HCT116 (cell line): ENCODE measurements at regions not wholly inside any gene's neighbourhood (a gene's known extent, or its start where the extent isn't known, plus 50 kb on each side); places are given as distances from the start of the nearest gene placed in this dataset.

ENCODE experiments used
- ATAC-seq: fragments of 200-7000 bp; cut with Tn5 transposase; 2 replicates; pipeline ENCODE4 v1.9.1; 2020; ENCODE audit warnings: mild to moderate bottlenecking, moderate library complexity
- BruUV-seq: library from RNA; stranded (reverse); fragments of 400-500 nt; replicated peaks from 2 replicates; lab custom pipeline; 2021; lab: Mats Ljungman, UMichigan
- CTCF ChIA-PET: fragments of 300-600 bp; sonication (Branson Sonifier 250); formaldehyde crosslinking; loops from one replicate; lab custom pipeline; 2021; ENCODE audit warnings: antibody characterized with exemption; lab: Charles Lee
- POLR2A ChIA-PET: fragments of 300-600, 350-600 bp; sonication (Branson Sonifier 250); formaldehyde crosslinking; loops from one replicate; lab custom pipeline; 2021; ENCODE audit warnings: antibody characterized with exemption; lab: Charles Lee
- RAD21 ChIA-PET, 2 experiments: fragments of 300-600 bp; sonication (Branson Sonifier 250); formaldehyde crosslinking; loops; one replicate each; lab custom pipeline; 2023; ENCODE audit warnings: low total read pairs in 2 of 2; ENCODE audit not compliant: uncharacterized antibody in 2 of 2, unreplicated experiment in 2 of 2, low non-redundant PET in 1 of 2; lab: Charles Lee
- DNase-seq: peaks from one replicate; pipeline ENCODE4 v3.0.0-alpha.2; 2010; ENCODE audit warnings: low read depth, low spot score
- H2AFZ ChIP-seq: fragments of 200-600 bp; shearing (Covaris generic), sonication (generic); 2 replicates; pipeline ENCODE4 v1.6.1; 2017; ENCODE audit warnings: low read depth, mixed run types, mixed read lengths, antibody characterized with exemption, low read length; ENCODE audit not compliant: poor library complexity, severe bottlenecking
- H3K27ac ChIP-seq: 2 replicates; pipeline ENCODE4 v1.5.1; 2012; ENCODE audit warnings: low read depth, low read length
- H3K27me3 ChIP-seq: fragments of 200-600 bp; sonication (generic); 2 replicates; pipeline ENCODE4 v1.6.1; 2016; ENCODE audit warnings: mixed run types, low read length, mixed read lengths; ENCODE audit not compliant: insufficient read depth
- H3K36me3 ChIP-seq, 2 experiments: fragments of 200-500 bp in 1 of 2; fragments of 200-600 bp in 1 of 2; sonication (Bioruptor generic) in 1 of 2; sonication (generic) in 1 of 2; 2 replicates each; pipeline versions ENCODE4 v1.5.1 to v1.6.1; 2014 to 2016; ENCODE audit warnings: low read length in 2 of 2, inconsistent platforms in 1 of 2, mixed read lengths in 1 of 2, mixed run types in 1 of 2; ENCODE audit not compliant: insufficient read depth in 2 of 2, control insufficient read depth in 1 of 2
- H3K4me1 ChIP-seq, 2 experiments: fragments of 200-600 bp in 1 of 2; sonication (generic) in 1 of 2; 2 replicates each; pipeline versions ENCODE4 v1.5.1 to v1.6.1; 2012 to 2017; ENCODE audit warnings: low read length in 2 of 2, inconsistent platforms in 1 of 2, mild to moderate bottlenecking in 1 of 2, mixed read lengths in 1 of 2, mixed run types in 1 of 2, moderate library complexity in 1 of 2; ENCODE audit not compliant: insufficient read depth in 2 of 2, control insufficient read depth in 1 of 2
- H3K4me2 ChIP-seq: fragments of 200-600 bp; sonication (generic); 2 replicates; pipeline ENCODE4 v1.6.1; 2017; ENCODE audit warnings: mixed run types, low read length, mixed read lengths
- H3K4me3 ChIP-seq, 2 experiments: fragments of 200-600 bp in 1 of 2; sonication (generic) in 1 of 2; replicated peaks in 1 of 2; 2 replicates each; pipeline ENCODE4 v1.5.1; 2011 to 2016; ENCODE audit warnings: low read length in 2 of 2, control low read depth in 1 of 2, low read depth in 1 of 2, mild to moderate bottlenecking in 1 of 2, mixed read lengths in 1 of 2, mixed run types in 1 of 2
- H3K79me2 ChIP-seq: fragments of 200-600 bp; sonication (generic); 2 replicates; pipeline ENCODE4 v1.6.1; 2017; ENCODE audit warnings: mild to moderate bottlenecking, mixed run types, low read length, moderate library complexity, mixed read lengths; ENCODE audit not compliant: insufficient read depth
- H3K9ac ChIP-seq: fragments of 200-600 bp; sonication (generic); 2 replicates; pipeline ENCODE4 v1.6.1; 2016; ENCODE audit warnings: low read length, mixed read lengths
- H3K9me2 ChIP-seq: fragments of 200-600 bp; sonication (generic), shearing (Covaris generic); 2 replicates; pipeline ENCODE4 v1.6.1; 2017; ENCODE audit warnings: mixed run types, mild to moderate bottlenecking, moderate library complexity; ENCODE audit not compliant: insufficient read depth
- H3K9me3 ChIP-seq, 2 experiments: fragments of 200-500 bp in 1 of 2; fragments of 200-600 bp in 1 of 2; sonication (Bioruptor generic) in 1 of 2; sonication (generic) in 1 of 2; 2 replicates each; pipeline ENCODE4 v1.6.1; 2014 to 2017; ENCODE audit warnings: low read length in 2 of 2, mixed read lengths in 2 of 2, inconsistent platforms in 1 of 2, low read depth in 1 of 2, mild to moderate bottlenecking in 1 of 2, mixed run types in 1 of 2, moderate library complexity in 1 of 2; ENCODE audit not compliant: control insufficient read depth in 1 of 2, insufficient read depth in 1 of 2
- H4K20me1 ChIP-seq: fragments of 200-600 bp; sonication (generic), shearing (Covaris generic); 2 replicates; pipeline ENCODE4 v1.6.1; 2017; ENCODE audit warnings: mixed run types, mild to moderate bottlenecking, moderate library complexity; ENCODE audit not compliant: insufficient read depth
- ATF3 ChIP-seq: IDR thresholded peaks from 2 replicates; pipeline ENCODE4 v1.6.1; 2012
- CBX3 ChIP-seq: IDR thresholded peaks from 2 replicates; pipeline ENCODE4 v1.6.1; 2012; ENCODE audit warnings: low read depth
- ELF1 ChIP-seq: IDR thresholded peaks from 2 replicates; pipeline ENCODE4 v1.6.1; 2012; ENCODE audit warnings: low read depth, borderline replicate concordance
- EZH2 ChIP-seq: fragments of 200-600 bp; sonication (generic); IDR thresholded peaks from 2 replicates; pipeline ENCODE4 v1.6.1; 2017; ENCODE audit warnings: antibody characterized with exemption, mixed run types
- EZH2phosphoT487 ChIP-seq: fragments of 200-600 bp; IDR thresholded peaks from 2 replicates; pipeline ENCODE4 v1.6.1; 2018; ENCODE audit warnings: antibody characterized with exemption, borderline replicate concordance
- POLR2A ChIP-seq: IDR thresholded peaks from 2 replicates; pipeline ENCODE4 v1.7.0; 2011; ENCODE audit warnings: borderline replicate concordance; ENCODE audit not compliant: insufficient read depth, insufficient read length; ENCODE audit errors: extremely low read depth
- POLR2AphosphoS5 ChIP-seq: IDR thresholded peaks from 2 replicates; pipeline ENCODE4 v1.6.1; 2011; ENCODE audit warnings: mild to moderate bottlenecking, low read depth, low read length, moderate library complexity
- RAD21 ChIP-seq: IDR thresholded peaks from 2 replicates; pipeline ENCODE4 v1.6.1; 2012; ENCODE audit warnings: low read depth, mild to moderate bottlenecking
- SIN3A ChIP-seq: IDR thresholded peaks from 2 replicates; pipeline ENCODE4 v1.6.1; 2012; ENCODE audit warnings: low read depth
- SP1 ChIP-seq: IDR thresholded peaks from 2 replicates; pipeline ENCODE4 v1.6.1; 2012; ENCODE audit warnings: low read depth
- TCF7L2 ChIP-seq: IDR thresholded peaks from 2 replicates; pipeline ENCODE4 v1.7.0; 2011; ENCODE audit warnings: borderline replicate concordance, inconsistent platforms; ENCODE audit not compliant: insufficient read depth, insufficient read length; ENCODE audit errors: extremely low read depth
- YY1 ChIP-seq: IDR thresholded peaks from 2 replicates; pipeline ENCODE4 v1.6.1; 2011; ENCODE audit warnings: low read length, low read depth, moderate library complexity, mild to moderate bottlenecking; ENCODE audit not compliant: insufficient replicate concordance; ENCODE audit errors: extremely low read depth
- ZBTB33 ChIP-seq: IDR thresholded peaks from 2 replicates; pipeline ENCODE4 v1.6.1; 2011; ENCODE audit warnings: mild to moderate bottlenecking, low read length, moderate library complexity; ENCODE audit not compliant: insufficient replicate concordance; ENCODE audit errors: extremely low read depth
- ZFX ChIP-seq: fragments of 450-650 bp; IDR thresholded peaks from 2 replicates; pipeline ENCODE4 v1.6.1; 2017
- intact Hi-C: fragments of 100-400 bp; cut with micrococcal nuclease; formaldehyde crosslinking; loops from 2 replicates; pipeline ENCODE4 v1.10.0; 2022
- TF ChIP-seq, protein P1 (sequence below): IDR thresholded peaks from 2 replicates; pipeline ENCODE4 v1.6.1; 2012

GRCh38 chr6:11903645-11904044 lies 108.5 kb upstream of the HIVEP1 start:
- H3K9me3 ChIP-seq = no peaks in the 10 kb centered on the region
- ChIA-PET RAD21 (no interaction called here), CTCF (no interaction called here), POLR2A (no interaction called here)
- H3K9me2 ChIP-seq = no peaks in the 10 kb centered on the region
- intact Hi-C loops = no loop called here
- H3K36me3 ChIP-seq = no peaks in the 10 kb centered on the region
- no peaks in the 10 kb centered on the region for H3K27me3 ChIP-seq
- BruUV-seq = no TSS peak
- H4K20me1 ChIP-seq = no peaks in the 10 kb centered on the region
- ATAC-seq (no peak), DNase-seq (no peak)
- H3K4me3 ChIP-seq = no peak overlapping the region
- TF ChIP-seq YY1 (no peak), EZH2 (no peak), POLR2A (no peak)
- no peak overlapping the region for H3K9ac ChIP-seq
- no peak overlapping the region for H3K27ac ChIP-seq
- no peak overlapping the region for H3K4me2 ChIP-seq
- no peak overlapping the region for H2AFZ ChIP-seq
- H3K4me1 ChIP-seq = no peaks in the 10 kb centered on the region
- H3K79me2 ChIP-seq = no peaks in the 10 kb centered on the region

DNA sequence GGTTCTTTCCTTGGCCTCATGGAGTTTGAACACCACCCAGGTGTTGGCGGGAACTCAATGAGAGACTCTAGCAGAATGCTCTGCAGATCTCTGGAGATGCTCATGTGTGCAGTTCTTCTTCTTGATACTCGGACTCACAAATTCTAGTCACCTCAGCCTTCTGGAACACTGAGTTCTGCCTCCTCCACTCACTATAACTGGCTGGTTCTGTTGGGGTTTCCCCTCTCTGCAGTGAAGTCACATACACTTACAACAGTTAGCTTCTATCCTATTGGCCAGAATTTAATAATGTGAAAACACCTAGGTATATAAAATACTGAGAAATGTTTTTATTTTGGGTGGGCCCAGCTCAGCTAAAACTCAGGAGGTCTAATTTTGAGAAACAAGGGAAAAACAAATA lies 109.6 kb upstream of the HIVEP1 start:
- no peaks in the 10 kb centered on the region for H3K9me2 ChIP-seq
- RAD21 ChIA-PET = no interaction called here
- no peak for DNase-seq
- no peak for TF ChIP-seq RAD21
- TF ChIP-seq ZBTB33 = no peak
- TF ChIP-seq YY1 = no peak
- no peak for TF ChIP-seq SIN3A
- TF ChIP-seq ELF1 = no peak
- TF ChIP-seq POLR2AphosphoS5 = no peak
- no peak for TF ChIP-seq POLR2A
- TF ChIP-seq ATF3 = no peak
- no peak for TF ChIP-seq ZFX
- no peak for TF ChIP-seq SP1
- TF ChIP-seq, protein P1, sequence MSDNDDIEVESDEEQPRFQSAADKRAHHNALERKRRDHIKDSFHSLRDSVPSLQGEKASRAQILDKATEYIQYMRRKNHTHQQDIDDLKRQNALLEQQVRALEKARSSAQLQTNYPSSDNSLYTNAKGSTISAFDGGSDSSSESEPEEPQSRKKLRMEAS = no peak
- no peak for TF ChIP-seq TCF7L2
- TF ChIP-seq EZH2phosphoT487 = no peak
- no peak for TF ChIP-seq CBX3
- TF ChIP-seq, all 23 proteins: peak for 0
- intact Hi-C loops = no loop called here
- H3K79me2 ChIP-seq = no peaks in the 10 kb centered on the region
- H3K36me3 ChIP-seq = no peaks in the 10 kb centered on the region
- ATAC-seq = no peak
- H3K27ac ChIP-seq = no peak overlapping the region
- no peaks in the 10 kb centered on the region for H4K20me1 ChIP-seq
- no peak overlapping the region for H2AFZ ChIP-seq
- H3K9ac ChIP-seq = no peak overlapping the region
- no peaks in the 10 kb centered on the region for H3K27me3 ChIP-seq
- POLR2A ChIA-PET = no interaction called here
- no peak overlapping the region for H3K4me2 ChIP-seq
- no TSS peak for BruUV-seq
- CTCF ChIA-PET = no interaction called here
- no peak overlapping the region for H3K4me3 ChIP-seq
- H3K9me3 ChIP-seq = no peaks in the 10 kb centered on the region
- no peaks in the 10 kb centered on the region for H3K4me1 ChIP-seq
